Kidney capillary endothelial cell (primary cell): ENCODE measurements at regions not wholly inside any gene's neighbourhood (a gene's known extent, or its start where the extent isn't known, plus 50 kb on each side); places are given as distances from the start of the nearest gene placed in this dataset.
"Not testable (repeated sequence)": the region's sequence is repeated elsewhere in the genome, so short reads cannot be mapped to it uniquely, and the experiment has no call there.

Experiments
- DNase-seq: peaks from one replicate; pipeline ENCODE4 v3.0.0-alpha.2; 2018; ENCODE audit warnings: low spot score

GRCh38 chrX:35221391-35221790 lies 278.8 kb downstream of the FAM47B start:
- not testable (repeated sequence) for DNase-seq

DNA sequence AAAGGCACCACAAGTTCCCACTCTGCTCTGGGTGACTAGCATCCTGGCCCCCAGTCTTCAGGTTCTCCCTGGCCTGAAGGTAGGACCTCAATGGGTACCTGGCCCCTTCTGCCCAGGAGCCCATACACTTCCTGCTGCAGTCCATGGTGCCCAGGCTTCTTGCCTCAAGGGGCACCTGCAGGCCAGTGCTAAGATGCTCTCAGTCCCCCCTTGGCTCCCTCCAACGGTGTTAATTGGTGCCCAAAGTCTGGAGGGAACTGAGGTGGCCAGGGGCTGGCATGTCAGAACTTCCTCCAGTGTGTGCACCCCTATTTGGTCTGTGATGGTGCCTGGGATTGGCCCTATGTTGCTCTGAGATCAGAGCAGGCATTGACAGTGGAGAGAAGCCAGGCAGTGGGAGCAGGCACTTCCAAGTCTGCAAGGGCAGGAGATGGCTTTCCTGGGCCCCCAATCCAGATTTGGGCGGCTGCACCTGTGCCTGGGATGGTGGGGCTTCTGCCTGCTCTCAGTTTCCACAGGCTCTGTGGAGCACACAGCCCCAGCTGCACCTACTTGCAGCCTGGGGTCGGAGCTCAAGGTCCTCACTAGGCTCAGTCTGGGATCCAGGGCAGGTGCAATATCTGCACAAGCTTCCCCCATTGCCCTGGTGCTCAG lies 301.6 kb downstream of the FAM47B start:
- DNase-seq = no peak

DNA sequence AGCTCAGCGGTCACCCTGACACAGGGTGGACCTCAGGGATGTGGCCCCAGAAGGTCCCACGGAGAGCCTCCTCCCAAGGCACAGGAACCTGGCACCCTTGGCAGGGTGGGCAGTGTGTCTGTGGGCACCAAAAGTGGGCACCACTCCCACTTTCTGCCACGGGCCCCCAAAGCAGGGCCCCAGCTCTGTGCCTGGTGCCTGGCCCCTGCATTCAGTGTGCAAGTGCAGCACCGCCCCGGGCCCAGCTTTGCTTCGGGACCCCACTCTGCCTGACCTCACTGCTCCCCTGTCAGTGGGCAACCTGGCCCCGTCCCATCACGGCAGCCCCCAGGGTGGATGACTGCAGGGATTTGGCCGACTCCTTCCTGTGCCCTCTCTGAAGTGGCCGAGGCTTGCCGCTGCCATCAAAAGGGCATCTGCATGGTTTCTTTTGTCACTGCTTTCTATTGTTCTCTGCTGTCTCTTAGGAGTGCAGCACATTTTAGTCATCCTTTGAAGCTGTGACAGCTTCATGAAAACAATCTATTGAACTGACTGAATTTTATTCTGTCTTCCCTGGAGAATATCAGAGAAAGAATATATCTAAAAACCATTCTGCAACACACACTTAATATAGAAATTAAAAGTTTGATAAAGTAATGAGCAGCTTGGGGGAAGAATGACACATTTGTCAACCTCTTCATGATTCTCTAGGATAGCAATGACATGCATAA lies 302.4 kb downstream of the FAM47B start:
- no peak for DNase-seq

GRCh38 chrX:35251226-35251625 lies 308.6 kb downstream of the FAM47B start:
- no peak for DNase-seq

- DNase-seq = no peak
Measured at GRCh38 chrX:35276115-35276514, 333.5 kb downstream of the FAM47B start.

- DNase-seq = no peak
Measured at GRCh38 chrX:35285289-35285962, 342.8 kb downstream of the FAM47B start.

DNA sequence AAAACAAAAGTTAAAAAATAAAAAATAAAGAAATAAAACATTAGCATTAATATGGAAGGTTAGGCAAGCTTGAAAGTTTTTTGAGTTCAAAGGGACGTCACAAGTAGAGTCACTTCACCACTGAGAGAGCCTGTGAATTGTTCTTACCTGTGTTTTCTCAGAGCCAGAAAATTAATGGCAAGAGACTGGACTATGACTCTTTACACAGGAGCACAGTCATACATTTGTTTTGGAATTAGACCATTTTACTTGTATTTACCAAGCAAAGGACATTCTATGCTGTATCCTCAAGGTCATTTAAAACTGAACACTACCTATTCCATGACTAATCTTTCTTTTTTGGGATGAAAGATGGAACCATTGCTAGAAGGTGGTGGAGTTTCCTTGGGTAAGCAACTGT lies 346.1 kb downstream of the FAM47B start:
- DNase-seq = no peak

- no peak for DNase-seq
Measured at GRCh38 chrX:35289952-35290351, 347.4 kb downstream of the FAM47B start.

DNA sequence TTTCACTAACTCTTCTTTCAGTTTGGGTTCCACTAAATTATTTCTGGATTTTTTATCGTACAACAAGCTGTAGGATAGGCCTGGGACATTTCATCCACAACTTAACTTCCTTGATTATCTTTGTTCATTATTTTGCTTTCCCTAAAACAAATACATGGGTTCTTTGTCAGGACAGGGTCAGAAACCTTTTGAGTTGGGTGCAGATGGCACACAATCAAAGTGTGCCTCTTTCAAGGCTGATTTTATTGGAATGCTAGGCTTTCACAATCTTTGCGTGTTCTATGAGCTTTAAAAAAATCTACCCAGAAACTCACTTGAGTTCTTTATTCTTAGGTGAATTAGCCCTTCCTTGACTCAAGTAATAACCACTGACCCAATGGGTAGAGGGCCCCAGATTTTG lies 348.4 kb downstream of the FAM47B start:
- no peak for DNase-seq

DNA sequence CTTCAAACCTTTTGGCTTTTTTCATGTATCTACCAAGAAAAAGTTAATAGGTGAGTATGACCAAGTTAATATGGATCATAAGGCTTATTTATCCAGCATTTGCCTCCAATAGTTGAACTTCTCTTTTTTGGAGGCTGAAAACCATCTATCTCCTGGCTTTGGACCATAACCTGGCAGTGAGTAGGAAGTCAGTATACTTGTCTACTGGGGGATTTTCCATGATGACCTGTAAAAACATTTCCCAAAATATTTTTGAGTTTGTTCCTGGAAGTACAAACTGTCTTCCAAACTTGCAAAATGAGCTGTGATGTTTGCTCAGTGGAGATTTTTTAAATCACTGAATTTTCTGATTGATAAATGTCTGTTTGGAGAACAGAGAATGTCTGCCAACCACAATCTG lies 349.9 kb downstream of the FAM47B start:
- DNase-seq = no peak

GRCh38 chrX:35305037-35305436 lies 362.4 kb downstream of the FAM47B start:
- DNase-seq = not testable (repeated sequence)

- no peak for DNase-seq
Measured at GRCh38 chrX:35339796-35340195, 397.2 kb downstream of the FAM47B start.

- no peak for DNase-seq
Measured at GRCh38 chrX:35340465-35340864, 397.9 kb downstream of the FAM47B start.

GRCh38 chrX:35351212-35351611 lies 408.6 kb downstream of the FAM47B start:
- no peak for DNase-seq

- no peak for DNase-seq
Measured at GRCh38 chrX:35351795-35352483, 409.3 kb downstream of the FAM47B start.

- DNase-seq = no peak
Measured at GRCh38 chrX:35357656-35358055, 415.1 kb downstream of the FAM47B start.

DNA sequence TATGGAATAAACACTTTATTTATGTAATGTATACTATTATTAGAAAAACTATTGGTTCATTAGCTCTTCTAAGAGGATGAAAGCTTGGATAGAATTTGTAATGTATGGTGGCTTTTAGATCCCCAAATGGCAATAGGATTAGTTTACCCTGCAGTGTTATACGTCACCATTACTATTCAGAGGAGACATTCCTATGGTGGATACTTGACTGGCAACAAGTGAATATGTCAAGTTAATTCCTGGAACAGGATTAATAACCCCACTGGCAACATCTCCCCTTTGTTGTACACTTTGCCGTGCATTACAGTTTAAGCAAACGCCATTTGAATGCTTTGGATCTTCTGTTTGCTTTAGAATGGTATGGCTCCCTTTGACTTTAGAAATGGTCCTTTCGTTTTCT lies 420.3 kb downstream of the FAM47B start:
- DNase-seq = no peak

GRCh38 chrX:35374116-35374515 lies 424.0 kb upstream of the MAGEB16 start:
- no peak for DNase-seq

DNA sequence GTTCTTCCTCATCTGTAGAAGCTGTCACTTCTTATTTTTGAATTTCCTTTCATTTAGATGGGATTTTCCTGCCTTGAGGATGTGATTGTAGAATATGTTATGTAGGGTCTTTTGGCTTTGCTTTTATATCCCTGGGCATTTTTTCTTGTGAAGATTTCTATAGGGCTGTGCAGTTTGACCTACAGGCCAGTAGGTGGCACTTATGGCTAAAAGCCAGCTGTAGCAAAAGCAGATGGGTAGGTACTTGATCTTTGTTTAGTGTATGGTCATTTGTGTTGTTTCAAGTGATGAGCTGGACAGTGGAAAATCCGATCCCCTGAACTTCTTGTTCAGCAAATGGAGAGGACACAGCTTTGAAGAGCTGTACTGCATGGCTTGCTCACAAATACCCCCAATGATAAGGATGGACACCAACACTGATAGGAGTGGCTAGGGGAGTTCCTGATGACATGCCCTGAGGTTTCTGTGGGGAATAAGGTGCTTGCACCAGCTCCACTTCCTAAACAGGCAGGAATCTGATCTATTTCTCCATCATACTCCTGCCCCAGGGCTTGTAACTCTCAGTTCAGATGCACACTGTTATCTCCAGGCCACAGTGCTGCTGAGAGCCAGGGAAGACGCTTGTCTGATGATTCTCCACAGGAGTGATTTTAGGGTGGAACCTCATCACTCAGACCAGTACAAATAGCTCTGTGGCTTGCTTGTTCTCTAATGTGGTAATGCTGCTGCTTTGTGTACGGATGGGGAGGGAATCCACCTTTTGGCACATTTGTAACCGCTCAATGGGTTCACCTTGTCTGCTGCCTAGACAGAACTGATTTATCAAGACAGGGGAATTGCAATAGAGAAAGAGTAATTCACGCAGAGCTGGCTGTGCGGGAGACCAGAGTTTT lies 417.1 kb upstream of the MAGEB16 start:
- peak; percentile 13 for DNase-seq

GRCh38 chrX:35381709-35382108 lies 416.4 kb upstream of the MAGEB16 start:
- not testable (repeated sequence) for DNase-seq

DNA sequence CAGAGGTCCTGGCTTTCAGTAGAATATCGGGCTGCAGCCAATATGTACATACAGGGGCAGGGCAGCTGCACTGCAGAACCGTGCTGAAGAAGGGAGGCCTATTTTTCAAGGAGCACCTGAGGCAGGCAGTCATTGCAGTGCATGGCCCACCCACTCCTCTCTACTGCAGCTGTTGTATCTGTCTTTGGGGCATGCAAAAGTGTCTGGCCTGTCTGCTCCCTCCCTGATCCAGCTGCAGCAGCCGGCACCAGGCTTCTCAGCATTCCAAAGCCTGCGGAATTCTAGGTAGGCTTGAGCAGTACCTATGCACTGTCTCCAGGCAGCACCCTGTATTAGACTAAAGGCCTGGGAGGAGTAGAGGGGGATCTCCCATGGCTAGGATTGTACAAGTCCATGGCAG lies 415.2 kb upstream of the MAGEB16 start:
- no peak for DNase-seq

DNA sequence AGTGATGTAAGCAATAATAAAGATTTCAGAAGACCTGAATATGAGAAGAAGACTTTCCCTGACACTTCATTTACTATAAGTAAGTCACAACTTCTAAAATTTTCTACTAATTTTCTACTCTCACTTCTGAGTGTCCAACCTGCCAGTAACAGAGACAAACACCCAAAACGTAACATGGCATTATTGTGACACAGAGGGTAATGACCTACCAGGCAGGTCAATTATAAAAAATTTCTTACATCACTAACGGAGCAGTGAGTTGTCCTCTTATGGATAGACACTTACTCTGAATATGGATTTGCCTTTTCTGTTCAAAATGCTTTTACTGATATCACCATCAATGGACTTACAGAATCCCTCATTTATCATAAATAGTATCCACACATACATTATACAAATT lies 405.9 kb upstream of the MAGEB16 start:
- DNase-seq = no peak
